HG03175 (cell line): ENCODE measurements at regions not wholly inside any gene's neighbourhood (a gene's known extent, or its start where the extent isn't known, plus 50 kb on each side); places are given as distances from the start of the nearest gene placed in this dataset.

Source experiments
- ATAC-seq: cut with Tn5 transposase; IDR thresholded peaks from one replicate; pipeline ENCODE4 v1.9.1; 2021; ENCODE audit warnings: mild to moderate bottlenecking, moderate library complexity; ENCODE audit not compliant: unreplicated experiment

DNA sequence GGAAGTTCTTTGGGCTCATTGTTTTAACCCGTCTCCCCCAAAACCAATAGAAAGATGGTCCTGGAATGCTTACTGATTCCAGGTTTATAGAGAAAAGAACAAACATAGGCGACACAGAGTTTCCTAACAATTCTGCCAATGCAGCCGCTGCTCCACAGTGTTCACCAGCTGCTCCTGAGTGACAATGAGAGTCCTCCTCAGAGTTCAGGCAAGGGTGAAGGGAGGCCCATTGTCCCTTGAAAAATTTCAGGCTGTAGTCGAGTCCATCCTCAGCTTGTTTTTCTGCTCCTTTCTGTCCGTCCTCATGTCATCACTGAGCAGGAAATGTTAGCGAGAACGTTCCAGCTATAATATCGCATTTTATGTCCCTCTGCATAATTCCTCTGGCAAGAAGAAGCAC lies 537.6 kb downstream of the TCERG1L start:
- no peak for ATAC-seq

DNA sequence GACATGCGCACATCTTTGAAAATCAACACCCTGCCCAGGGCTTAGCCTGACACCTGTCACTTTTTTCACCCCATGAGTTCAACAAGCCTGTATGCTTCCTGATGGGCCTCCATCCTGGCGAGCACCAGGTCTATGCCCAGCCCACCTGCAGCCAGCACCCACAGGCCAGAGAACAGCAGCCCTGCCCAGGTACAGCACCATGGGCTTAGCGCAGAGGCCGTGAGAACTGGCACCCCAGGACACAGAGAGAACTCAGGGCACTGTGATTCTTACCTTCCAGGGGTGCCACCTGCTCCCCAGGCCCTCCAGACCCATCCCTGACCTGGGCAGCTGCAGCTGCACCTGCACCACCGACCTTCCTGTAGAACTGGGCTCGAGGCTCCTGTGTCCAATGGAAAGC lies 536.6 kb downstream of the TCERG1L start:
- ATAC-seq: no peak

DNA sequence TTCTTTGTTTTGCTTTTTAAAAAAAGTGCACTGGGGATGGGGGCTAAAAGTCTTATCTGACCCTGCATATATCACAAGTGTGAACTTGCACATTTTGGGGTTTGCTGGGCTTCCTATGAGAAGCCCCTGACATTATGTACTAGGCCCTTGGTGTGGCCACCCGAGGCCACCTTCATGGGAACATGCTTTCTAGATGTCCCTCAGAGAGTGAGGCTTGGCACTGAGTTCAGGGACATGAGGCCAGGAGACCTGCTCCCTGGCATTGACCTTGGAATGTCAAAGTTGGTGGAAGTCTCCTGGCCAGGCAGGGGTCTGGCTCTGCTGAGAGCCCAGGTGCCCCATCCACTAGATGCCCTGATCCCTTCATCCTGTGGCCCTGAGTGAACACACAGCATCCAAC lies 536.2 kb downstream of the TCERG1L start:
- no peak for ATAC-seq

DNA sequence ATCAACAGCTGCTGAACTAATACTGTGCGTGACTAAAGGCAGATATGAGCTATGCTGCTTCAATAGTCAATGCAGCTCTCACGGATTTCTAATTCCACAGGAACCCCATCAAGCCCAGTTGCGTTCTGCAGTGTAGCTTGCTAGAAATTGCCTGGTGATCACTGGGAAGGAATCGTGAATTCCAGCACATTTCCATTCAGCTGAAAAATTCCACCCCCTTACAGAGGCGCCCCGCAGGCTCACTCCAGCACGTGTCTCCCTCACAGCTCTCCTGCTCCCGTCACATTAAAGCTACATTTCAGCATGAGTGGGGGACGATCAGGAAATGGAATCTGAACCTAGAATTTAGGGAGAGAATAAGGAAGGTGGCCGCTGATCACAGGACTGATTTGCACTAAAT lies 534.8 kb downstream of the TCERG1L start:
- ATAC-seq: no peak

DNA sequence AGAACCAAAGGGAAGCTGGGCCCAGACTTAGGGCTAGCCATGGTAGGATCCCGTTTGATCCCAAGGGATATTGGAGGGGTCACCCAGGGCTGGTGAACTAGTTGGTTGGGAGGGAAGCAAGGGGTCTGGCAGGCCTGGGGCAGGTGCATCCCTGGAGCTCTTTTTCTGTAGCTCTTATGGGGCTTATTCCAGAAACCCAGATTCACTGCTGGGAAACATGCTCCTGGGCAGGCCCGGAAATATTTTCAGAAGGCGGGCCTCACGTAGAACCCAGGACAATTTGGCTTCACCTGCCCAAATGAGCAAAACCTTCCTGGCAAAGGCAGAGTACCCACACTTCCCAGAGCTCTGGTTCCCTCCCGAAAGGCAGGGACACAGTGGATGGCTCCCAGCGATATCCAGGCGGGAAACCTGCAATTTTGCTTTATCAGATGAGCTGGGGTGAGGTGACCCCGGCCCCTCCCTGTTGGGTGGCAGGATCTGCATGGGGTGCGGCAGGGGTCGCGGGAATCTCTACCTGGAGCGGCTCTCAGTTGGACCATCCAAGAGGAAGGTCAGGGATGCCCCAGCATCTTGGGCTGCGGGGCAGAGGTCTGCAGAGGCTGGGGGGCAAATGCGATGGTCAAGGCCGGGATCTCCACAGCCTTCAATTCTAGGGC lies 533.9 kb downstream of the TCERG1L start:
- no peak for ATAC-seq

DNA sequence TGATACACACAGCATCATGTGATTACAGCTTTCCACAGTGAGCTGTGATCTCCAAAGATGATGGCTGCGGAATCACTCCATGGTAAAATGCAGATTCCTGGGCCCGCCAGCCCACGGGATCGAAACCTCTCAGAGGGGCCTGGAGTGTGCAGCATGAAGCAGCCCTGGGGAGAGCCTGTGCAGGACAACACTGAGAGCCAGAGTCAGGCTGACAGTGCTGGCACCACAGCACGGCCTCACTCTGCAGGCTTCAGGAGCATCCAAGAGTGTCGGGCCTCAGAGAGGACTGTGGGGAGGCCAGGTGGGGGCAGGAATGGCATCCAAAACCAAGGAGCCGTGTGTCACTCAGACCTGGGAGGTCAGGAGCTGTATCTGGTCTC lies 533.4 kb downstream of the TCERG1L start:
- ATAC-seq: no peak

DNA sequence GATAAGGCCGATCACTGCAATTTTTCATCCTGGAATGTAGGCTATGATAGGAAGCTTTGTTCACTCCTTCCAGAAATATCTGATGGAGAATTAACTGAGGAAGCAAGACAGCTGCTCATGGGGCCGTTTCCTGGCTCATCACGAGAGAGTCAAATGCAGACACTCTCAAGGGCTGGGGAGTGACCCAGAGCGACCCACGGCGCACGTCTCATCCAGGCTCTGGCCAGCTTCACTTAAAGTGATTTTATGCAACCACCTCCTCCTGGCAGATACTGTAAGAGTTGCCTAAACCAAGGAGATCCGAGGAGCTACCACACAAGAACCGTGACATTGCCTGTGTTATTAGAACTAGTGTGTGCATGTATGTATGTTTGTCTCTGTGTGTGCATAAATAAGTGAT lies 530.8 kb downstream of the TCERG1L start:
- no peak for ATAC-seq

DNA sequence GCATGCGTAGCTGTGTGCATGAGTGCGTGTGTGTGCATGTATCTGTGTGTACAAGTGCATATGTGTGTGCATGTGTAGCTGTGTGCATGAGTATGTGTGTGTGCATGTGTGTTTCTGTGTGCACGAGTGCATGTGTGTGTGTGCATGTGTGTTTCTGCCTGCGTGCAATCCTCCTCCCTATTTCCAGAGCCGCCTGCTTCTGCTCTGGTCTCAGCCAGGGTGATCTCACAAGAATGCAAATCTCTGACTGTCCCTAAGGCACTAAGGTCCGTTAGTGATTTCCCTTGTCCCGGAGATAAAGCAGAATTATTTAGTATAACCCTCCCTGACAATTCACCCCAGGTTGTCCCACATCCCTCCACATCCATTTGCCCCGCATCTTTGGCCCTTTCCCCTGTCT lies 530.3 kb downstream of the TCERG1L start:
- ATAC-seq: no peak

DNA sequence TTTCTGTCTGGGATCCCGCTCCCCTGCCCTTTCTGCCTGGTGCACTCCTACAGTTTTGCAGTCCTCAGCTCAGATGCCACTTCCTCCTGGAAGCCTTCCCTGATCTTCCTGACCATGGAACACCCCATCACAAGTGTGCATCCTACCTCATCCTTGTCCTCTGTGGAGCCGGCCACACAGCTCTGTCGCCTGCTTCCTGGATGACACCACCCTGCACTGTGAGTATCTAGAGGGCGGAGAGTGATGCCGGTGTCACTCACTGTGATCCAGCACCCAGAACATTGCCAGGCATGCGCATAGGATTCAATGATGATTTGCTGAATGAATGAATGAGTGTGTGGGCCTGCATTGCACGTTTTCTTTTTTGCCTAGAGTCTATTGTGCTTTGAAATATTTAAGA lies 529.9 kb downstream of the TCERG1L start:
- ATAC-seq: no peak

DNA sequence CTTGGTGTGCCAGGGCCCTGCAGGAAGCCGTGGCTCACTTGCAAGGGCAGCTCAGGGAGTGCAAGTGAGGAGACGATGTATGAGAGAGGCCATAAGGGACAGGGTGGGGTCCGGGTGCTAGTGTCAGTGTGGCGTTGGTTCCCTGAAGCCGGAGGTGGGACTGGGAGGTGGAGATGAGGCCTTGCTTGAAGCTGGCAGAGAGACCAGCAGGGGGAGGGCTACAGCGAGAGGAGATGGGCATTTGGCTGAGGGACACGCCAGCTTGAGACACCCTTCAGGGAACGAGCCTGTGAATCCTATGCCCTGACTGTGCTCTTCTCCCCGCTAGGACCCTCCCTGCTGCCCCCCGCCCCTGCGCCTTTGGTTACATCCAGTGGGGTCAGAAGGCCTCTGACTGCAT lies 529.1 kb downstream of the TCERG1L start:
- no peak for ATAC-seq

DNA sequence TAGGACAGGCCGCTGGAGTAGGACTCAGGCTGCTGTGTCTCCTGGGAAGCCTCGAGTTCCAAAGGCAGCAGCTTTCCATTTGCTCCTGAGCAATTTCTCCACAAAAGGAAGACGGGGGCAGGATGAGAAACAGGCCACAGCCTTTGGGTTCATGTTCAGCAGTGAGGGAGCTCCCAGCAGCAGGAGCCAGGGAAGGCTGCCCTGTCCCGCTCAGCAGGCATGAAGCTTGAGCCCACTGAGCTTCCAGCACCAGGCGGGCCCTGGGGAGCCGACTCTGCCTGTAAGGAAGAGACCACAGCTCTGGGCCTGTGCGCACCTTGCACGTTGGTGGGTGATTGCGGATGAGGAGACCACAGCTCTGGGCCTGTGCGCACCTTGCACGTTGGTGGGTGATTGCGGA lies 527.2 kb downstream of the TCERG1L start:
- ATAC-seq: no peak

DNA sequence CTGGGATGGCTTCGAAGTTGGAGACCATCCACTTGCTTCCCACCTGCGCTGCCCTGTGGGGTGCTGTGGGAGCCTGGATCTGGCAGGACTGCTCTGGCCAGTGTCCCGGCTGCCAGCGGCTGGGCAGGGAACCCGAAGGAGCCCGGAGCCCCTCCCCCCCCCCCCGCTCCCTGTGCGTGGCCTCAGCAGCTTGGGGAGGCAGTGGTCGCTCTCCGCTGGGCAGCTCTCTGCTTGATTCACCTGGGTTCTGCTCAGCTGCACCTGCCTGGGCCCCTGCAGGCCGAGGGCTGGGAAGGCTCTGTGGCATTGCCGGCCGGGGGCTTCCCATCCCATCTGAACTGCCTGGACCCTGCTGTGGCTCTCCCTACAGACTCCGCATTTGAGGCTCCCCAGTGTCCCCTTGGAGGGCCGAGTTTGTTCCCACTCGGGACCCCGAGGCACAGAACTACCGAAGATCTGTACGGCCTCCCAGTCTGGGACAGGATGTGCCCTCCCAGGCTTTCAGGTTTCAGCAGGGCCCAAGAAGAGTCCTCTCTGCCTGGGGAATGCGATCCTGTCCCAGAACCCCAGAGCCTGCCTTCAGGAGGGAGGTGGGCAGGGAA lies 525.1 kb downstream of the TCERG1L start:
- no peak for ATAC-seq

DNA sequence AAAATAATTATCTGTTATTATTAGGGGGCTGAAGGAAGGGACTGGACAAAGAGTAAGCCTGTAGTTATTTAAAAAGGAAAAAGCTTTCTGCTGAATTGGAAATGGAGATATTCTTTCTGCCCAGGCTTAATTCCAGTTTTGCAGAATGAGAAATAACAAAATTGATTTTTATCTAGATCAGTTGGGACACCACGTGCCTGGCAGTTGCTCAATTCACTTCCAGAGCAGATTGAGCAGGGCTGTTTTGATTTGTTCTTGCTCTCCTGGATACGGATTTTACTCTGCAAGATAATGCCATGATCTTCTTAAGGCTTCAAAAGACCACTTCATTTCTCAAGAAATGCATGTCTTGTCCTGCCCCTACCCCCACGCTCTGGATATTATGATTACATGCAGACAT lies 524.3 kb downstream of the TCERG1L start:
- no peak for ATAC-seq

DNA sequence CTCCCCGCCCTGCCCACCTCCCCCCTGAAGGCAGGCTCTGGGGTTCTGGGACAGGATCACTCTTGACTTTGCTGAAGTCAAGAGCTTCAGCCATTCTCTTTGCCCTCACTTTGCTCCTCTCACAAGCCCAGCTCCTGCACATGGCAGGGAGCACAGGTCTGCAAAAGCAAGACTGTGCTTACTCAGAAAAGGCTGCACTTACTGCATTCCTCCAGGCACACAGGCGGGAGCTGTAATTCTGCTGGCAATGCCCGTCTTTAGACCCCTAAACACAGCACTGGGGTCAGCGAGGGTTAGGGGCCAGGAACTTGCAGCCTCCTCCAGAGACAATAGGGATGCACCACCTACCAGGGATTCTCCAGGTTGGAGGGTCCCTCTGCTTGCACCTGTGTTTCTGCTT lies 523.7 kb downstream of the TCERG1L start:
- no peak for ATAC-seq

DNA sequence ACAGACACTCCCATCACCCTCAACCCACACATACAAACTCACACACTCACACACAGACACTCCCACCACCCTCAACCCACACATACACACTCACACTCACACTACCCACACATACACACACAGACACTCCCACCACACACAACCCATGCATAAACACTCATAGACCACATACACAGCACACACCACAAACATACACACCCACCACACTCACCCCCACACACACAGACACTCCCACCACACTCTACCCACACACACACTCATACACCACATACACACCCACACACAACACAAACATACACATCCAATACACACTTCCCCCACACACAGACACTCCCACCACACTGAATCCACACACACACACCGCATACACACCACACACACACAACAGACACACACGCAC lies 521.2 kb downstream of the TCERG1L start:
- ATAC-seq: no peak

DNA sequence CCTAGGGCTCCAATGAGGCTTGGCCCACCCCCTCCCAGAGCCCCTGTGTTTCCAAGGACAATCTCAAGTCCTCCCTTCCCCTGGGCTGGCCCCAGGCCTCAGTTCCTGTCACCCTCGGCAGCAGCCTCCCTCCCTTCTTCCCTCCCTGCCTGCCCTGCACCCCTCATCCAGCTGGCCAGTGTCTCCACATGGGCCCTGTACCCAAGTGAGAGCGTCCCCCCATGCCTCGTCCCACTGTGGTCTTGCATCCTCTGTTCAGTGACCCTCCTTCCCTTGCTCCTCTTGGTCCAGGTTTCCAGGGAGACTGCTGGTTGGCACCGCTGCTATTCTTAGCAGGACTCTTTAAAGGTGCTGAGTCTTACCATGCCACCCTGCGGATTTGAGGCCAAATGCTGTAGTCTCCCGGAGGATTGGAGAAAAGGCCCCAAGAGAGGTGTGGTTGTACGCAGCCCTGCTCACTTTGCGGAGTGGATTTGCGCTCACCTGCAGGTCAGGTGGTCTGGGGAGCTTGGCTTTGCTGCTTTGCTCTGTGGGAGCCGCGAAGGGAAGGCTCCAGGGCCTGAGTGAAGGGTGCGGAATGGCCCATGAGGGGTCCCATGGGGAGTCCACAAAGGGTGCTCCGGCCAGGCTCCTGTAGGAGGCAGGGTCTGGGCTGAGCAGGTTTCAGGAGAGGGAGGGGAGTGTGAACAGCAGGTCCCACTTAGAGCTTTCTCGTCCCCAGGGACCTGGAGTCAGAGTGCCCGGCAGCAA lies 519.2 kb downstream of the TCERG1L start:
- ATAC-seq: no peak

DNA sequence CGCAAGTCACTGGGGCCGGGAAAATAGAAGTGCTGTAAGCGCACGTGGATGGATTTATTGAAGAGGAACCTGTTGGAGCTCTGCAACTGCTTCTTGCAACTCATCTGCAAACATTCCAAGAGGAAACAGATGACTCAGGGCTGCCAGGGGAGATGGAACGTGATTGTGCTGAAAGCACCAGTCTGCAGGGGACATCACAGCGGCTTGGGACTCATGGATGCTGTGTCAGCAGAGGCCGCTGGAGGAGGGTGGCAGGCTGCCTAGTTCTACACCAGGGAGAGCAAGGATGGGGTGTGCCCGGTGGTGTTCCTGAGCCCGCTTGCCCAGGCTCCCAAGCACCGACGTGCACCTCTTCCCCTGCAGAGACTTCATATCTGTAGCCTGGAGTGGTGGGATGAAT lies 515.7 kb downstream of the TCERG1L start:
- ATAC-seq: no peak

DNA sequence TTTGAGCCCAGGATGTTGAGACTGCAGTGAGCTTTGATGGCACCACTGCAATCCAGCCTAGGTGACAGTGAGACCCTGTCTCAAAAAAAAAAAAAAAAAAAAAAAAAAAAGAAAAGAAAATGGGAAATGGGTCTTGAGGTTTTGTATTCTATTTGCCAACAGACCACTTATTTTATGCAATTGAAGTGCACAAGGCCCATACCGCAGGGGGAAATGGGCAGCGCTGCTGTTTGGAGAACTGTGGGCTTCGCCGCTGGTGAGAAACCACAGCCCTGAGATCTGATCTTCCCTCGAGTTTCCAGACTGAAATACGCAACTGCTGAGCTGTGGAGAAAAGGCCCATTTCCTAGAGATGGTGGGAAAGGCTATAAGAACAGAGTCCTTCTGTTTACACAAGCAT lies 512.0 kb downstream of the TCERG1L start:
- no peak for ATAC-seq

DNA sequence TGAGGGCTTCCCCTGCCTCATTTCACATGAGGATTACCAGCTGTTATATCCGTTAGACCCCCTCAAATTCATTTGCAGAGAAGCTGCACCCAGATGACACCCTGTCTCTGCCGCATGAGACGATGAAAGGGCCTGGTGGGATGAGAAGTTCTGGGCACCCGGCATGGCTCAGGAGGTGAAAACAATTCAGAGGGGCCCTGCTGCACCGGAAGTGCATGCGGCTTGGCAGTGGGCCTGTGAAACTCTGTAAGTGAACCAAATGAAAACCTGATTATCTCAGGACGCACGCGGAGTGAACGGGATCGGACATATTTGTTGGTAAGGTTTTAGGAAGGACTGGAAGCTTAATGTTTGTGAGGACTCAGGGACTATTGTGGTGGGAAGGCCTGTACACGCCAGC lies 511.2 kb downstream of the TCERG1L start:
- no peak for ATAC-seq

DNA sequence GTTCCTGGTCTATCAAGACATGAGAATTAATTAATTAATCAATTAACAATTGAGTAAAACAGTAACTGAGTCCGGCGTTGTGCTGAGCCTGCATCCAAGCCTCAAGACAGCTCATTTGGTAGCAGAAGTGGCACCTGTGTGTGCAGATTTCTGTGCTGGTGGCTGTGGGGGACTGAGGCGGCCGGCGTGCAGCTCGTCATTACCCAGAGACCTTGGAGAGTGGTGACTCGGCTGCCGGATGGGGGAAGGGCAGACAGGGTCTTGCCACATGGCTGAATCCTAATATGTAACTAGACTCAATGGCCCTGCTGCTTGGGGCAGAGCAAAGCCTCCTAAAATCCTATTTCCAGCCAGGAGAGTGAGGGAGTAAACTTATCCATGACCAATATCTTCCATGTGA lies 510.2 kb downstream of the TCERG1L start:
- ATAC-seq: no peak

DNA sequence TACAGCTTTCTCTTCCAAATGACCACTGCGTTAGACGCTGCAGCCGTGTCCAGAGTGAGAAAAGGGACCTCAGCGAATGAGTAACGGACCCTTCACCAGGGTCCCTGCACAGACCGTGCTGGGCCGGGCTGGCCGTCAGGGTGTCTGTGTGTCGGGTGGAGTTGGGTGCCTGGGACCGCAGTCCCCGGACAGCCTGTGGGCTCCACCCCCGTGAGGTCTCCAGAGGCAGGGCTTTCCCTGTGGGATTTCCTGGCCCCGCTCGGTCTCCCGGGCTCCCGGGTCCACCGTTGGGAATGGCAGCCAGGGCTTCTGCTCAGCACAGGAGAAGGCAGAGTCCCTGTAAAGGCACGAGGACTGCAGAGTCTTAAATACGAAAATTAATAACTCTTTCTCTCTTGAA lies 509.7 kb downstream of the TCERG1L start:
- no peak for ATAC-seq

DNA sequence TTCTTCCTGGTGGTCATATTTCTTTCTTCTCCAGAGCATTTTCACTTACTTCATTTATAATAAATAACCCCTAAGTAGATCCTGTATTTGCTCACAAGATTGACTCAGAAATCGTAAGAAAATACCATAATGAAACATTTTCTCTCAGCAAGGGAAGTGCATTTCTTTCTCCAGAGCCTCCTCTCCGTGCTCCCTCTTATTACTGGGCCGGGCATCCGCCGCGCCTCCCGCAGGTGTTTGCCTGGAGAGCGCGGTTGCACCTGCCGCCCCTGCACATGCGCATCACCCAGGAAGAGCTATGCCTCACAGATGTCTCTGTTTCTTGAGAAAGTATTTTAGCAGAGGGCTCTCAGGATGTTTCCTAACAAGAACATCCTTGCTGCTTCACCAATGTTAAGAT lies 509.2 kb downstream of the TCERG1L start:
- ATAC-seq: no peak

DNA sequence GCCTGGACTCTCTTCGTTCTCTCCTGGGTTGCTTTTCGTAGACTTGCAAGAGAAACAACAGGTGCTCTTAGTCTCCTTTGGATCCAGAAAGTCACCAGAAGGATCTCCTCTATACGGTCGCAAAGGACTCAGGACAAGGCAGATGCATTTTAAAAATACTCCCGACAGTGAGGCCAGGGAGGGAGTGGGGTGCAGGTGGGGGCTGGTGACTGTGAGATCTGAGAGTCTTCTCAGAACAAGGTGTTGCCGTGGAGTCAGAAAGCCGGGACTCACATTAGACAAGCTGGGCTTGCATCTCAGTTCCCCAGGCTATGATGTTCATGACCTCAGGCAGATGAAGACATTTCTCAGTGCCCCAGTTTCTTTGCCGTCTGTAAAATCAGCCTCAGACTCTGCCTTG lies 507.2 kb downstream of the TCERG1L start:
- ATAC-seq: no peak
